GM12878 (cell line): ENCODE measurements at regions not wholly inside any gene's neighbourhood (a gene's known extent, or its start where the extent isn't known, plus 50 kb on each side); places are given as distances from the start of the nearest gene placed in this dataset.

ENCODE experiments used
- ESRRA ChIP-seq: IDR thresholded peaks from 2 replicates; pipeline ENCODE4 v1.6.1; 2012; ENCODE audit warnings: mild to moderate bottlenecking, low read length, improper control_type of control experiment
- NBN ChIP-seq: fragments of 450-650 bp; IDR thresholded peaks from 2 replicates; pipeline ENCODE4 v1.6.1; 2016
- SUPT20H ChIP-seq: IDR thresholded peaks from 2 replicates; pipeline ENCODE4 v1.6.1; 2011; ENCODE audit warnings: low read depth, mild to moderate bottlenecking, low read length, moderate library complexity, borderline replicate concordance; ENCODE audit not compliant: control insufficient read depth
- YBX1 ChIP-seq: fragments of 450-650 bp; IDR thresholded peaks from 2 replicates; pipeline ENCODE4 v1.6.1; 2016; ENCODE audit warnings: antibody characterized with exemption
- YY1 ChIP-seq: IDR thresholded peaks from 2 replicates; pipeline ENCODE4 v1.6.1; 2011; ENCODE audit warnings: low read depth, mild to moderate bottlenecking, low read length
- TF ChIP-seq, protein P1 (sequence below): fragments of 450-650 bp; IDR thresholded peaks from 2 replicates; pipeline ENCODE4 v1.6.1; 2017; ENCODE audit warnings: mild to moderate bottlenecking, moderate library complexity
- TF ChIP-seq, protein P2 (sequence below): fragments of 450-650 bp; IDR thresholded peaks from 2 replicates; pipeline ENCODE4 v1.6.1; 2017; ENCODE audit warnings: mild to moderate bottlenecking
- TF ChIP-seq, protein P3 (sequence below): fragments of 450-650 bp; IDR thresholded peaks from 2 replicates; pipeline ENCODE4 v1.6.1; 2017; ENCODE audit warnings: mild to moderate bottlenecking, low read depth, inconsistent platforms; ENCODE audit not compliant: poor library complexity, severe bottlenecking

DNA sequence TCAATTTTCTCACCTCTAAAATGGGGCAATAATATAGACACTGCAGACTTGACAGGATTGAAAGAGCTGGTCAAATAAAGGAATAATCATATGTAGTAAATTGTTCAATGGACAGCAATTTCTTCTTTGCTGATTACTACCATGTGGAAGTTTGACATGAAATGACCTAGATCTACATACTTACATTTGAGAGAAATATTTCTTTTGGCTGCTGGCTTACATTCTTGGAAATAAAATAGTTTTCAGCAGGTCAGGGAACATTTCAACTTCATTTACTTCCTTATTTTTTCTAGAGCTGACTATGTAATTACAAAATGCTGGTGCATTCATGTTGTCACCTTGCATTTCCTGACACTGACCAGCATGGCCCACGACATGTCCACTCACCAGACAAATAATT lies 294.6 kb upstream of the MIR17HG start (continued):
- TF ChIP-seq, protein P1, sequence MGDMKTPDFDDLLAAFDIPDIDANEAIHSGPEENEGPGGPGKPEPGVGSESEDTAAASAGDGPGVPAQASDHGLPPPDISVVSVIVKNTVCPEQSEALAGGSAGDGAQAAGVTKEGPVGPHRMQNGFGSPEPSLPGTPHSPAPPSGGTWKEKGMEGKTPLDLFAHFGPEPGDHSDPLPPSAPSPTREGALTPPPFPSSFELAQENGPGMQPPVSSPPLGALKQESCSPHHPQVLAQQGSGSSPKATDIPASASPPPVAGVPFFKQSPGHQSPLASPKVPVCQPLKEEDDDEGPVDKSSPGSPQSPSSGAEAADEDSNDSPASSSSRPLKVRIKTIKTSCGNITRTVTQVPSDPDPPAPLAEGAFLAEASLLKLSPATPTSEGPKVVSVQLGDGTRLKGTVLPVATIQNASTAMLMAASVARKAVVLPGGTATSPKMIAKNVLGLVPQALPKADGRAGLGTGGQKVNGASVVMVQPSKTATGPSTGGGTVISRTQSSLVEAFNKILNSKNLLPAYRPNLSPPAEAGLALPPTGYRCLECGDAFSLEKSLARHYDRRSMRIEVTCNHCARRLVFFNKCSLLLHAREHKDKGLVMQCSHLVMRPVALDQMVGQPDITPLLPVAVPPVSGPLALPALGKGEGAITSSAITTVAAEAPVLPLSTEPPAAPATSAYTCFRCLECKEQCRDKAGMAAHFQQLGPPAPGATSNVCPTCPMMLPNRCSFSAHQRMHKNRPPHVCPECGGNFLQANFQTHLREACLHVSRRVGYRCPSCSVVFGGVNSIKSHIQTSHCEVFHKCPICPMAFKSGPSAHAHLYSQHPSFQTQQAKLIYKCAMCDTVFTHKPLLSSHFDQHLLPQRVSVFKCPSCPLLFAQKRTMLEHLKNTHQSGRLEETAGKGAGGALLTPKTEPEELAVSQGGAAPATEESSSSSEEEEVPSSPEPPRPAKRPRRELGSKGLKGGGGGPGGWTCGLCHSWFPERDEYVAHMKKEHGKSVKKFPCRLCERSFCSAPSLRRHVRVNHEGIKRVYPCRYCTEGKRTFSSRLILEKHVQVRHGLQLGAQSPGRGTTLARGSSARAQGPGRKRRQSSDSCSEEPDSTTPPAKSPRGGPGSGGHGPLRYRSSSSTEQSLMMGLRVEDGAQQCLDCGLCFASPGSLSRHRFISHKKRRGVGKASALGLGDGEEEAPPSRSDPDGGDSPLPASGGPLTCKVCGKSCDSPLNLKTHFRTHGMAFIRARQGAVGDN: no peak
- TF ChIP-seq SUPT20H: no peak
- TF ChIP-seq, protein P2, sequence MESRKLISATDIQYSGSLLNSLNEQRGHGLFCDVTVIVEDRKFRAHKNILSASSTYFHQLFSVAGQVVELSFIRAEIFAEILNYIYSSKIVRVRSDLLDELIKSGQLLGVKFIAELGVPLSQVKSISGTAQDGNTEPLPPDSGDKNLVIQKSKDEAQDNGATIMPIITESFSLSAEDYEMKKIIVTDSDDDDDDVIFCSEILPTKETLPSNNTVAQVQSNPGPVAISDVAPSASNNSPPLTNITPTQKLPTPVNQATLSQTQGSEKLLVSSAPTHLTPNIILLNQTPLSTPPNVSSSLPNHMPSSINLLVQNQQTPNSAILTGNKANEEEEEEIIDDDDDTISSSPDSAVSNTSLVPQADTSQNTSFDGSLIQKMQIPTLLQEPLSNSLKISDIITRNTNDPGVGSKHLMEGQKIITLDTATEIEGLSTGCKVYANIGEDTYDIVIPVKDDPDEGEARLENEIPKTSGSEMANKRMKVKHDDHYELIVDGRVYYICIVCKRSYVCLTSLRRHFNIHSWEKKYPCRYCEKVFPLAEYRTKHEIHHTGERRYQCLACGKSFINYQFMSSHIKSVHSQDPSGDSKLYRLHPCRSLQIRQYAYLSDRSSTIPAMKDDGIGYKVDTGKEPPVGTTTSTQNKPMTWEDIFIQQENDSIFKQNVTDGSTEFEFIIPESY: no peak
- TF ChIP-seq ESRRA: no peak
- TF ChIP-seq NBN: no peak
- TF ChIP-seq YBX1: no peak
- no peak for TF ChIP-seq YY1
- TF ChIP-seq, protein P3, sequence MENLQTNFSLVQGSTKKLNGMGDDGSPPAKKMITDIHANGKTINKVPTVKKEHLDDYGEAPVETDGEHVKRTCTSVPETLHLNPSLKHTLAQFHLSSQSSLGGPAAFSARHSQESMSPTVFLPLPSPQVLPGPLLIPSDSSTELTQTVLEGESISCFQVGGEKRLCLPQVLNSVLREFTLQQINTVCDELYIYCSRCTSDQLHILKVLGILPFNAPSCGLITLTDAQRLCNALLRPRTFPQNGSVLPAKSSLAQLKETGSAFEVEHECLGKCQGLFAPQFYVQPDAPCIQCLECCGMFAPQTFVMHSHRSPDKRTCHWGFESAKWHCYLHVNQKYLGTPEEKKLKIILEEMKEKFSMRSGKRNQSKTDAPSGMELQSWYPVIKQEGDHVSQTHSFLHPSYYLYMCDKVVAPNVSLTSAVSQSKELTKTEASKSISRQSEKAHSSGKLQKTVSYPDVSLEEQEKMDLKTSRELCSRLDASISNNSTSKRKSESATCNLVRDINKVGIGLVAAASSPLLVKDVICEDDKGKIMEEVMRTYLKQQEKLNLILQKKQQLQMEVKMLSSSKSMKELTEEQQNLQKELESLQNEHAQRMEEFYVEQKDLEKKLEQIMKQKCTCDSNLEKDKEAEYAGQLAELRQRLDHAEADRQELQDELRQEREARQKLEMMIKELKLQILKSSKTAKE: no peak
